HFF-Myc (cell line): ENCODE measurements at regions not wholly inside any gene's neighbourhood (a gene's known extent, or its start where the extent isn't known, plus 50 kb on each side); places are given as distances from the start of the nearest gene placed in this dataset.
"Not testable (repeated sequence)": the region's sequence is repeated elsewhere in the genome, so short reads cannot be mapped to it uniquely, and the experiment has no call there.

ENCODE experiments used
- DNase-seq: peaks from one replicate; pipeline ENCODE4 v3.0.0-alpha.2; 2011; ENCODE audit warnings: low read depth; ENCODE audit errors: extremely low read depth
- H3K4me3 ChIP-seq: replicated peaks from 2 replicates; pipeline ENCODE4 v1.5.1; 2011; ENCODE audit warnings: low read depth, mild to moderate bottlenecking, control low read depth, low read length
- TF ChIP-seq, protein P1 (sequence below): IDR thresholded peaks from 2 replicates; pipeline ENCODE4 v1.5.1; 2012; ENCODE audit warnings: mild to moderate bottlenecking, low read depth, low read length, control low read depth; ENCODE audit errors: missing control alignments

DNA sequence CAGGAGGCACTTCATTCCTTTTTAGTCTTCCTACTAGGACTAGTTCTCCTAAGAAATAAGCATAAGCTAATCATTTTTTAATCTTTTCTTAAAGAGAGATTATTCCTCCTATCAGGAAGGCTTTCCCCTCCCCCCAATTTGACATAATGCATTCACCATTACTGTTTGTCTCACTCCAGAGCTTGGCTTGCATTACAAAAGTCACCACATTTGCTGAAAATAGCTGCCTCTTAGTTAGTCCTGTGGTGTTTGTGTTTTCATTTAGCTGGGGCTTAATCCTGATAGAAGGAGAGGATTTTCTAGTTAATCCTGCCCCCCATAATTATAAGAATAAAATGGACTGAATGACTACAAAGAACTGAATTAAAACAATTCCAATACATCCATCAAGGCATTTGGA lies 307.1 kb upstream of the RRP15 start:
- DNase-seq, result no peak
- TF ChIP-seq, protein P1, sequence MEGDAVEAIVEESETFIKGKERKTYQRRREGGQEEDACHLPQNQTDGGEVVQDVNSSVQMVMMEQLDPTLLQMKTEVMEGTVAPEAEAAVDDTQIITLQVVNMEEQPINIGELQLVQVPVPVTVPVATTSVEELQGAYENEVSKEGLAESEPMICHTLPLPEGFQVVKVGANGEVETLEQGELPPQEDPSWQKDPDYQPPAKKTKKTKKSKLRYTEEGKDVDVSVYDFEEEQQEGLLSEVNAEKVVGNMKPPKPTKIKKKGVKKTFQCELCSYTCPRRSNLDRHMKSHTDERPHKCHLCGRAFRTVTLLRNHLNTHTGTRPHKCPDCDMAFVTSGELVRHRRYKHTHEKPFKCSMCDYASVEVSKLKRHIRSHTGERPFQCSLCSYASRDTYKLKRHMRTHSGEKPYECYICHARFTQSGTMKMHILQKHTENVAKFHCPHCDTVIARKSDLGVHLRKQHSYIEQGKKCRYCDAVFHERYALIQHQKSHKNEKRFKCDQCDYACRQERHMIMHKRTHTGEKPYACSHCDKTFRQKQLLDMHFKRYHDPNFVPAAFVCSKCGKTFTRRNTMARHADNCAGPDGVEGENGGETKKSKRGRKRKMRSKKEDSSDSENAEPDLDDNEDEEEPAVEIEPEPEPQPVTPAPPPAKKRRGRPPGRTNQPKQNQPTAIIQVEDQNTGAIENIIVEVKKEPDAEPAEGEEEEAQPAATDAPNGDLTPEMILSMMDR, result no peak
- no peak overlapping the region for H3K4me3 ChIP-seq

DNA sequence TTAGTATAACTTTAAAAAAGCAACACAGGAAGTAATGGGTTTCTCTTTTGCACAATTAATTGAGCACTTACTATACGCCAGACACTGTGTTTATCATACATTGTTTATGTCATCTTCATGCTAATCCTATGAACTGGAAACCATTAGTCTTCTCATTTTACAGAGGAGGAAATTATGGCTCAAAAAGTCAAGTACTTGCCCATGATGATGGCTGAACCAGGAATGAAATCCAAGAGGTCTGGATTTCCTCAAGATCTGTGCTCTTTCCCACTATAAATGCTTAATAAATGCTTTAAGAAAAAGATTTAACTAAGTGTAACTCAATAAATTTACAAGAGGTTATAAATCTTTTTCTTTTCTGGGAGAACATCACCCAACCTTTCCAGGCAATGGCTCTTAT lies 303.7 kb upstream of the RRP15 start:
- TF ChIP-seq, protein P1, result no peak
- H3K4me3 ChIP-seq, result no peak overlapping the region
- DNase-seq, result no peak

DNA sequence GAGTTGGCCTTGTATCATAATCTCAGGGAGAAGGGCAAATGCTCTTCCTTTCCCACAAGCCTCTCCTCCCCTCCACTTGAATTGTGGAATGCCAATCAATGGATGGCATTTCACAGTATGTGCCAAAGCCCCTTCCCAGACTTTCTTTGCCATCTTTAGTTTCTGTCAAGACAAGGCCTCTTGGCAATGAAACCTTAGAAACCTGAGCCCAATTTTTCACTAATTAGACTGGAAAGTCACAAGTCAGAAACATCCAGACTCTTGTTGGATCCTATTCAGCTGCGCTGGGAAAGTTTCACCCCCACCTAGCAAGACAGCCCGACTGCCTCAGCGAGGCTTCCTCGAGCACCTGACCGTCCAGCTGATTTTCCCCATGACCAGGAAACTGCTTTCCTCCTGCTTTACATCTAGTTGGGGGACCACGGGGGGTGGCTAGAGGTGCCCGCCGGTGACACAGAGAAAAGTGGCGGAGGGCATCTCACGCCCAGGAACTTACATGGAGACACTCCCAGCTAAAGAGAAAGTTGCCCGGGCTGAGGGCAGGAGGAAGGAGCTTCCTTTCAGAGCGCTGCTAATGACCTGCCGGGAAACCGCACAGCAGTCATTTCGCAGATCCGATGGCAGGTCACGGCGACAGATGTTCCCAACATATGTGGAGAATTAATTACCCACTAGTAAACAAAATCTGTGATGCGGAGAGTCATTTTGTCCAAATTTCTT lies 302.6 kb upstream of the RRP15 start:
- no peak overlapping the region for H3K4me3 ChIP-seq
- TF ChIP-seq, protein P1, result no peak
- no peak for DNase-seq

DNA sequence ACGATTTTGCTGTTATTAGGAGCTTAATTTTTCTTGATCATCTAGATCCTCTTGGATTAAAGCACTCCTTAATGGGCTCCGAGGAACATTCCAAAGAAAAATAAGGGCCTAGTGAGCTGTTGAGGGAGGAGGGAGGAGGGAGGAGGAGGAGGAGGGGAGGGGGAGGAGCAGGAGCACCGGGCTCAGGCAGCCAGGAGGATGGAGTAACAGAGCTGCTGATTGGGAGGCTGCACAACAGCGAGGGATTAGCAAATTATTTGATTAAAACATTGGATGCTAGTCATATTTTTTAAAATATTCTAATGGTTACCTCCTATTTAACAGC lies 302.1 kb upstream of the RRP15 start:
- TF ChIP-seq, protein P1, result no peak
- DNase-seq, result no peak
- H3K4me3 ChIP-seq, result no peak overlapping the region

DNA sequence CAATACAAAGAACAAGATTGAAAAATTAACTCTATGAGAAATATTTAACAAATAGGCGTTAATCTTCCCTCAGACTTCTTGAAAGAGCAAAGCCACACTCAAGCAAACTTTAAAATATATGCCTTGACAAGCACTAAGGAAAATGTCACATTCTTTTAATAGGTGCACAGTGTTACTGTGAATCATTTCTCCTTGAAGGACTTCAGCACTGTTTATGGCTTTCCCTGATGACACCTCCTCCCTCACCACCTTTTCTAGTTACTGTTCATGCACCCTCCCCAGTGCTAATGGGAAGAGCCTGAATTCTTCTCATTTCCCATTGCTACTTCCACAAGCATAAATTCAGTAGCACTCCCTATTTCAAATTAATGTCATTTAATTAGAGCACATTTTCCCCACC lies 299.5 kb upstream of the RRP15 start:
- TF ChIP-seq, protein P1, result no peak
- H3K4me3 ChIP-seq, result no peak overlapping the region
- no peak for DNase-seq

DNA sequence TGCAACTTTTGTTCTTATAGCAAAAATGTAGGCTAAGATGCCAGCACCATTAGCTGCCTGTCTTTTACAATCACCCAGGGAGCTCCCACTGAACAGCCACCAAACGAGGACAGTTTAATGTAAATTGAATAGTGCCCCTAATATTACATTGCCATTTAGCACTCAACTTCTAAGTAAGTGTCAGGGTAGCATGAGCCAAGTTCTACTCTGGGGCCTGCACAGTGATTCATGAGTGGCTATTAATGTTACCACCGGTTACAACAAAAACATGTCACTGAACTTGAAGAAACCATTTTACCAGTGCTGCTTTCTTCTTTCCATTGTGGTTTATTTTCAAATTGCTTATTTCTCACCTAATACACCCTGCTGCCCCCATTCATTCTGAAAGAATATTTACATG lies 295.6 kb upstream of the RRP15 start:
- no peak for DNase-seq
- H3K4me3 ChIP-seq, result no peak overlapping the region
- TF ChIP-seq, protein P1, result no peak

DNA sequence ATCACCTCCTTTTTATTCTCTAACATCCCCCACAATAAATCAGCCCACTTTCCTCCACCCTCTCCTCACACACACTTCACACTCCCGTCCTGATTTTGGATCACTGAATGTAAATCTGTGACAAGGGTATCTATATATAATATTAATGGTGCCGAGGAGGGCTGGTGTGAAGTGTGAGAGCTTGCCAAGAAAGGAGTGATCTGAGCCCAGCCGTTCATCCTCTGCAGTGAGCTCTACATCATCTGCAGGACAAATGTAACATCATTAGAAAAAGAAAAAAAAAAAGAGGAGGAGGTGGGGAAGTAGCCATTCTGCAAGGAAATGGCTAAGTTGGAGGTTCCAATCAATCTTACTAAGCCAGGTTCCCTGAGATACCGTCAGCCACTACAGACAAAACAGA lies 291.7 kb upstream of the RRP15 start:
- TF ChIP-seq, protein P1, result no peak
- H3K4me3 ChIP-seq, result no peak overlapping the region
- no peak for DNase-seq

DNA sequence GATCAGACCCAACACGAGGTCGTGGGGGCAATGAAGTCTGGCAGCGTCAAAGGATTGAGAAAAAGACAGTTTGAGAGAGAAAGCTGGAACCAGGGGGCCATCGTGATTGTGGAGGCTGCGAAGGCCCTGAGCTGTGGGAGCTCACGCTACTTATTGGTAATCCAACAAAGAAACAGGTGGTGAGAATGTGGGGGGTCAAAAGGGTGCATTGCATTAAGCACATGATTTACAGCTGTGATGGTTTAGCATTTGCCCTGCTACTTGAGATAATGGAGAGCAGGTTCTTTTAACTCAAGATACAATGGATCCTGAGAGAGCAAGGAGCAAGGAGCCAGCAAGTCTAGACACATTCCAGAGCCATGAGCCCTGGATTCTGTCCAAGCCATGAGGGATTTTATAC lies 276.8 kb upstream of the RRP15 start:
- H3K4me3 ChIP-seq, DNase-seq: not testable (repeated sequence)

DNA sequence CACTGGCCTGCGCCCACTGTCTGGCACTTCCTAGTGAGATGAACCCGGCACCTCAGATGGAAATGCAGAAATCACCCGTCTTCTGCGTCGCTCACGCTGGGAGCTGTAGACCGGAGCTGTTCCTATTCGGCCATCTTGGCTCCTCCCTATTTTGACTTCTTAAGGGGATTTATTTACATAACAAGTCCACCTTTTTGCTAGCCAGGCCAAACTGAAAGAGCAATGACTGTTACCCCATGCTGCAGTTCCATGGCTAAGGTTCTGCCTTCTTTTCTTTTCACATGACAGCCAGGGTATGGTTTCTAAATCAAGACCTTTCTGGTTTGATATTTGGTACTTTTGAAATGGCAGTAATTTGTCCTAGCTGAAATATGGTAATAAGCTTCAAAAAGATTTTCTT lies 270.0 kb upstream of the RRP15 start:
- not testable (repeated sequence) for H3K4me3 ChIP-seq, DNase-seq
